ENCODE measurements at regions not wholly inside any gene's neighbourhood (a gene's known extent, or its start where the extent isn't known, plus 50 kb on each side); places are given as distances from the start of the nearest gene placed in this dataset.
A peak's percentile ranks its signal among the peaks of the same experiment; 100 is the strongest.

DNA sequence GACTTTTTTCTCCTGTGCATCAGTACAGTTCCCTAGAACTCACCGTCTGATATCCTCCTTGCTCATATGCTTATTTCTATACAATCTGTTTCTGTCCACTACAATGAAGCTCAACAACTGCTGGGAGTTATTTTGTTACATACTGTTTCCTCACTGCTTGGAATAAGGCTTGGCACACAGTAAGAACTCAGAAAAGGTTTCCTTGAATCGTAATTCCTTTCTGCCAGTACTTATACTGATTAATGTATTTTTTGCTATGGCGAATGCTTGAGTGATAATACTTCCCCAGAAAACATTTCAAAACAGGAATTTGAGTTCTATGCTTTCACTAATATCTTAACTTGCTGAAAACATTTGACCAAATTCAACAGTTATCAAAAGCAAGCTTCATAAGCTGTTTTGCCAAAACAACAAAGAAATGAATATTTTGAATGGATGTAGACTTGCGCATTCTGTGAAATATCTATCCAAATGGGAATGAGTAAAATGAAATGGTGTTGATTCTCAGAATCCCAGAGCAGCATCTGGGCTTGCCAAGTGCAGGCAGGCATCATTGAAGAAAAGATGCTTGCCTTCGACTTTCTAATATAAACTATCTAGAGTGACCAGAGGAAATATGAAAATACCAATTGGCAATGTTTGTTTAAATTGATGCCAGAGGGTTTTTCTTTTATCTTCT, 286.3 kb downstream of the RAP2B start:
- Histone ChIP-seq H3K4me3 (replicated peaks in 1 of 3; ENCODE audit: insufficient read depth in 1 of 3, low read depth in 1 of 3, low read length in 3 of 3) (no peak overlapping the region), H3K27me3 (ENCODE audit: control insufficient read depth in 2 of 2, insufficient read depth in 2 of 2, low read length in 2 of 2) (no peaks in the 10 kb centered on the region), H3K79me2 (ENCODE audit: control insufficient read depth, insufficient read depth, low read length) (no peaks in the 10 kb centered on the region), H4K20me1 (replicated peaks; ENCODE audit: control insufficient read depth, extremely low read depth, insufficient read depth, low read length) (no peaks in the 10 kb centered on the region), H3K9me1 (replicated peaks; ENCODE audit: control insufficient read depth, extremely low read depth, insufficient read depth, low read length) (no peaks in the 10 kb centered on the region), H3K4me2 (ENCODE audit: insufficient read depth, low read length) (no peak overlapping the region), H3K36me3 (ENCODE audit: control insufficient read depth in 2 of 2, extremely low read depth in 1 of 2, insufficient read depth in 2 of 2, low read length in 2 of 2) (no peaks in the 10 kb centered on the region), H3K9ac (replicated peaks; ENCODE audit: extremely low read depth, insufficient read depth, low read length) (no peak overlapping the region), H3K9me3 (replicated peaks; ENCODE audit: control insufficient read depth, insufficient read depth, low read length) (no peaks in the 10 kb centered on the region), H2AFZ (ENCODE audit: low read depth, low read length) (peak overlapping the region; percentile 23), H3K27ac (ENCODE audit: insufficient read depth, low read depth, low read length) (no peak overlapping the region), H3K4me1 (ENCODE audit: control insufficient read depth, extremely low read depth, insufficient read depth, low read length) (no peaks in the 10 kb centered on the region)
- BruUV-seq (replicated peaks): no TSS peak
- intact Hi-C loops (cut with micrococcal nuclease): no loop called here
- TF ChIP-seq EZH2 (IDR thresholded peaks at IDR 0.05; ENCODE audit: borderline replicate concordance, low read depth, low read length, severe bottlenecking): no peak
- TF ChIP-seq, protein P1, sequence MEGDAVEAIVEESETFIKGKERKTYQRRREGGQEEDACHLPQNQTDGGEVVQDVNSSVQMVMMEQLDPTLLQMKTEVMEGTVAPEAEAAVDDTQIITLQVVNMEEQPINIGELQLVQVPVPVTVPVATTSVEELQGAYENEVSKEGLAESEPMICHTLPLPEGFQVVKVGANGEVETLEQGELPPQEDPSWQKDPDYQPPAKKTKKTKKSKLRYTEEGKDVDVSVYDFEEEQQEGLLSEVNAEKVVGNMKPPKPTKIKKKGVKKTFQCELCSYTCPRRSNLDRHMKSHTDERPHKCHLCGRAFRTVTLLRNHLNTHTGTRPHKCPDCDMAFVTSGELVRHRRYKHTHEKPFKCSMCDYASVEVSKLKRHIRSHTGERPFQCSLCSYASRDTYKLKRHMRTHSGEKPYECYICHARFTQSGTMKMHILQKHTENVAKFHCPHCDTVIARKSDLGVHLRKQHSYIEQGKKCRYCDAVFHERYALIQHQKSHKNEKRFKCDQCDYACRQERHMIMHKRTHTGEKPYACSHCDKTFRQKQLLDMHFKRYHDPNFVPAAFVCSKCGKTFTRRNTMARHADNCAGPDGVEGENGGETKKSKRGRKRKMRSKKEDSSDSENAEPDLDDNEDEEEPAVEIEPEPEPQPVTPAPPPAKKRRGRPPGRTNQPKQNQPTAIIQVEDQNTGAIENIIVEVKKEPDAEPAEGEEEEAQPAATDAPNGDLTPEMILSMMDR (IDR thresholded peaks at IDR 0.05; ENCODE audit: extremely low read depth in 1 of 2, insufficient read depth in 1 of 2, low read depth in 1 of 2, low read length in 2 of 2): no peak
- TF ChIP-seq, protein P2, sequence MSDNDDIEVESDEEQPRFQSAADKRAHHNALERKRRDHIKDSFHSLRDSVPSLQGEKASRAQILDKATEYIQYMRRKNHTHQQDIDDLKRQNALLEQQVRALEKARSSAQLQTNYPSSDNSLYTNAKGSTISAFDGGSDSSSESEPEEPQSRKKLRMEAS (IDR thresholded peaks at IDR 0.05; ENCODE audit: insufficient read depth, insufficient read length): no peak
- no peak for TF ChIP-seq POLR2AphosphoS5 (IDR thresholded peaks at IDR 0.05; ENCODE audit: insufficient read depth, low read depth, low read length)
- no peak for TF ChIP-seq POLR2A (IDR thresholded peaks at IDR 0.05; ENCODE audit: low read depth, low read length)
- TF ChIP-seq FOS (IDR thresholded peaks at IDR 0.05; ENCODE audit: borderline replicate concordance, insufficient read depth, low read length): no peak
- TF ChIP-seq JUN (IDR thresholded peaks at IDR 0.05; ENCODE audit: borderline replicate concordance, insufficient read depth, insufficient read length, low read depth): no peak
- no peak for TF ChIP-seq MYC (IDR thresholded peaks at IDR 0.05; ENCODE audit: low read depth, low read length)
- TF ChIP-seq GATA2 (IDR thresholded peaks at IDR 0.05; ENCODE audit: insufficient read depth, insufficient read length, low read depth, low read length): no peak
- ChIA-PET POLR2A (no interaction called here), CTCF (no interaction called here)
- FAIRE-seq: no peak
- no peak for DNase-seq (ENCODE audit: low read depth, low spot score)
- dilution Hi-C loops (cut with MboI; ENCODE audit: extremely low pct_ligation_motif_present, low sequenced_read_pairs): no loop called here
